Lower leg skin (tissue), 4 donors: ENCODE measurements at regions not wholly inside any gene's neighbourhood (a gene's known extent, or its start where the extent isn't known, plus 50 kb on each side); places are given as distances from the start of the nearest gene placed in this dataset.

Experiments used
- DNase-seq, 2 donors: peaks; one replicate each; pipeline ENCODE4 v3.0.0-alpha.2; 2019; ENCODE audit warnings: low spot score in 2 of 2
- H3K4me3 ChIP-seq: fragments of 200-600 bp; sonication (generic); 2 replicates; pipeline ENCODE4 v1.5.1; 2017; ENCODE audit warnings: mild to moderate bottlenecking, low read depth; ENCODE audit not compliant: poor library complexity, severe bottlenecking
- CTCF ChIP-seq, 3 donors: fragments of 450-650 bp; IDR thresholded peaks; one replicate each; pipeline ENCODE4 v1.5.1; 2016; ENCODE audit warnings: antibody characterized with exemption in 3 of 3, mild to moderate bottlenecking in 3 of 3, moderate library complexity in 2 of 3
- POLR2A ChIP-seq, 2 donors: fragments of 450-650 bp; IDR thresholded peaks; one replicate each; pipeline ENCODE4 v1.6.1; 2016 to 2017; ENCODE audit warnings: antibody characterized with exemption in 2 of 2, mild to moderate bottlenecking in 1 of 2, moderate library complexity in 1 of 2
- WGBS, 2 donors: methylation state at CpG; one replicate each; pipeline ENCODE4 v1.1.5; 2018; 5-methylcytosine and 5-hydroxymethylcytosine counted together
- intact Hi-C: fragments of 100-400 bp; cut with DNase I; formaldehyde crosslinking; loops from one replicate; pipeline ENCODE4 v1.15.0; 2023; ENCODE audit warnings: low total_unique reads

DNA sequence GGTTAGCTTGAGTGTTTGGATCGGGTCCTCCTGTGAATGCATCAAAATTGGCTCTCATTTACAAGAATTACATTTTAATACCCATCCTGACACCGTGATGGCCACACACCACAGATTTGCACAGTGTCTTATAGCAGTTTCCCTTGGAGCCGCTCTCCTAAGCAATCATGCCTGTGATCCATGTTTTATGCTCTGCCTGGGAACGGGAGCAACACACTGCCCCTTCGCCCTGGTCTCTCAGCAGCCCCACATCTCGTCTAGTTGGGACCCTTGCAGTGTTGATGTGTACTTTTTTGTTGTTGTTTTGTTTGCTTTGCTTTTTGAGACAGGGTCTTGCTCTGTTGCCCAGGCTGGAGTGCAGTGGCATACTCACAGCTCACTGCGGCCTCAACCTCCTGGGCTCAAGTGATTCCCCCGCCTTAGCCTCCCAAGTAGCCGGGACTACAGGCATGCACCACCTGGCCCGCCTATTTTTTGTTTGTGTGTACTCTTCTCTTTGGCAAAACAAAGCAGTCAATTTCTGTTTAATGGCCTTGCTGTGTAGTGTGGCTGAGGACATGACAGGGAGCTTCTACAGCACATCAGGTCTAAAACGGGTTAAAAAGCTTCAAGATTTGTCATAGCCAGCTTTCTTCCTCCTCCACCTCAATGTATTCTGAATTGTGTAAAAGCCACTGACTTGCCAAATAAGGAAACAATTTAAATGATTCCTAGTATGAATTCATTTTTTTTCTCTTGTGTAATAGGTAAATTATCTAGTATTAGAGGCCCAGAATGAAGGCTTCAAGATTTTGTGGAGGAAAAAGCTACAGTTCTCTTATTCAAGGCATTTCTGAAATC, 101.6 kb upstream of the TBCA start:
- TF ChIP-seq POLR2A (IDR thresholded peaks at IDR 0.05) (no peak), CTCF (IDR thresholded peaks at IDR 0.05) (no peak)
- DNase-seq: no peak
- no peak overlapping the region for H3K4me3 ChIP-seq
- 96% methylated on average over 11 of the region's 11 CpGs for WGBS, 2 donors
- intact Hi-C loops: no loop called here

GRCh38 chr5:77876862-77877502, 100.8 kb upstream of the TBCA start:
- intact Hi-C loops: no loop called here
- no peak for TF ChIP-seq POLR2A (IDR thresholded peaks at IDR 0.05)
- no peak for TF ChIP-seq CTCF (IDR thresholded peaks at IDR 0.05)
- 88 to 90% methylated on average over 8 of the region's 8 CpGs for whole genome bisulfite sequencing, 2 donors
- H3K4me3 ChIP-seq: no peak overlapping the region
- DNase-seq: no peak

- no peak overlapping the region for H3K4me3 ChIP-seq
- WGBS, 2 donors: 87 to 88% methylated on average over 1 of the region's 1 CpG
- no peak for DNase-seq
- intact Hi-C loops: no loop called here
- TF ChIP-seq POLR2A (IDR thresholded peaks at IDR 0.05): no peak
- no peak for TF ChIP-seq CTCF (IDR thresholded peaks at IDR 0.05)
Measured at GRCh38 chr5:77876316-77876715, 100.2 kb upstream of the TBCA start.

DNA sequence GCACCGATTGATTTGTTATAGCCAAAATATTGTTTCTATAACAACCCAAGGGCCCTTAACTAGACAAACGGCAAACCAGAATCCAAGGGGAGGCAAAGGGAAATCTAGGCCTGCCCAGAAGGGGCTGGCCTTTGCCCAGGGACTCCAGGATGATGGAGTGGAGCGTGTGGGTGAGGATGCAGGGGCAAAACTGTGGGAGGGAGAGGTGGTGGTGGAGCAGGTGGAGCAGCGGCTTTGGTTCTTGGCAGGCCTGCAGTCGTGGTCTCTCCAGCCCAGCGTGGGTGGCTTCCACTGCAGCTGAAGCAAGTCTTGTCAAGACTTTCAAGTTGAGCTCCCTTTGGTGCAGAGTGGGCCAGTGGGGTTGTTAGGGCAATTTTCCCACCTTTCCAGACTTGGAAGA, 98.6 kb upstream of the TBCA start:
- no peak overlapping the region for H3K4me3 ChIP-seq
- intact Hi-C loops: no loop called here
- WGBS, 2 donors: 81 to 82% methylated on average over 6 of the region's 6 CpGs
- no peak for DNase-seq
- TF ChIP-seq CTCF (IDR thresholded peaks at IDR 0.05) (no peak), POLR2A (IDR thresholded peaks at IDR 0.05) (no peak)

DNA sequence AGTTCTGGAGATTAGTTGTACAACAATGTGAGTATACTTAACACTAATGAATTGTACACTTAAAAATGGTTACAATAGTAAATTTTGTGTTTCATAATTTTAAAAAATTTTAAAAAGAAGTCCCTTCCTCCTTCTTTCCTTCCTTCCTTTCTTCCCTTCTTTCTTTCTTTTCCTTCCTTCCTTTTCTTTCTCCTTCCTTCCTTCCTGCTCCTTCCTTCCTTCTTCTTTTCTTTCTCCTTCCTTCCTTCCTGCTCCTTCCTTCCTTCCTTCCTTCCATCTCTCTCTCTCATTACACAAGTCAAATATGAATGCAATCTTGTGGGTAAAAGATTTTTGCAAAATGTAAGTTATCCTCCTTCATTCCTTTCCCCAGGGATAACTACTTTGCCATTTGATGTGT, 97.1 kb upstream of the TBCA start:
- TF ChIP-seq POLR2A (IDR thresholded peaks at IDR 0.05) (no peak), CTCF (IDR thresholded peaks at IDR 0.05) (no peak)
- no peak for DNase-seq
- intact Hi-C loops: no loop called here
- no peak overlapping the region for H3K4me3 ChIP-seq
